ENCODE measurements at regions not wholly inside any gene's neighbourhood (a gene's known extent, or its start where the extent isn't known, plus 50 kb on each side); places are given as distances from the start of the nearest gene placed in this dataset.
"Not testable (repeated sequence)": the region's sequence is repeated elsewhere in the genome, so short reads cannot be mapped to it uniquely, and the experiment has no call there.

DNA sequence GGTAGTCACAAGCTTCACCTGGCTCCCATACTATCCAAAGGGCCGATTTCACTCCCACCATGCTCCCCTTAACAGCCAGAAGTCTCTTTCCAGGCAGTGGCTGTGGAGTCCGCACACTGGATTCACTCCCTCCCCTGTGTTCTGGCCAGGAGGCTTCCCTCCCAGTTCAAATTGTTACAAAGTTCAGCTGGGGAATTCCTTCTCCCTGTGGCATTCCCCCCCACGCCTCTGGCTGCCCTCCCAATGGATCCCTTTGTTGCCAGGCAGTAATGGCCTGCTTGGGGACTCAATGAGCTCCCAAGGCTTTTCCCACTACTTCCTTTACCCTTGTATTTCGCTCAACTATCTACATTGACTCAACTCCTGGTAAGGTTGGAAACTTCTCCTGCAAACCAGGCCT lies 1921.4 kb upstream of the PCDH20 start:
- DNase-seq, result no peak

DNA sequence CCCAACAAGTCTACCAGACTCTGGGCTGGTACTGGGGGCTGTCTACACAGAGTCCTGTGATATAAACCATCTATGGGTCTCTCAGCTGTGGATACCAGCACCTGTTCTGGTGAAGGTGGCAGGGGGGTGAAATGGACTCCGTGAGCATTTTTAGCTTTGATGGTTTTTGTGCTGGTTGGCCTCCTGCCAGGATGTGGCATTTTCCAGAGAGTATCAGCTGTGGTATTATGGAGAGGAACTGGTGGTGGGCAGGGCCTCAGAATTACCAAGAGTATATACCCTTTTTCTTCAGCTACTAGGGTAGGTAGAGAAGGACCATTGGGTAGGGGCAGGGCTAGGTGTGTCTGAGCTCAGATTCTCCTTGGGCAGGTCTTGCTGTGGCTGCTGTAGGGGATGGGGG lies 1920.9 kb upstream of the PCDH20 start:
- DNase-seq, result no peak

DNA sequence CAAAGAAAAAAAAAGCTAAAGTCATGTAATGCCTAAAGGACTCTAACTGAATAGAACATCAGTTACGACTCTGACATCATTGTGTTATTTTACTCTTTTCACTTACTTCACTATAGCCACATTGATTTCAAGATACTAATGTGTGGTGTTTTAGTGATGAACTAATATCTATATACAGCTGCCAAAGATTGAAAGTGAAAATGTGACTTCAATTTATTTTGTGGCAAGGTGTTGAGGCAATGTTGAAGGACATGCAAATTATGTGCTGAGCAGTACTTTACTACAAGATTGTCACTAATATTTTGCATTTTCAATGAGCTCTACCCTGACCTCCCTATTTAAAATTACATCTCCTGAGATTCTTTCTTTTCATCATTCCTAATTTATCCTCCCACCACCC lies 1911.9 kb upstream of the PCDH20 start:
- no peak for DNase-seq

DNA sequence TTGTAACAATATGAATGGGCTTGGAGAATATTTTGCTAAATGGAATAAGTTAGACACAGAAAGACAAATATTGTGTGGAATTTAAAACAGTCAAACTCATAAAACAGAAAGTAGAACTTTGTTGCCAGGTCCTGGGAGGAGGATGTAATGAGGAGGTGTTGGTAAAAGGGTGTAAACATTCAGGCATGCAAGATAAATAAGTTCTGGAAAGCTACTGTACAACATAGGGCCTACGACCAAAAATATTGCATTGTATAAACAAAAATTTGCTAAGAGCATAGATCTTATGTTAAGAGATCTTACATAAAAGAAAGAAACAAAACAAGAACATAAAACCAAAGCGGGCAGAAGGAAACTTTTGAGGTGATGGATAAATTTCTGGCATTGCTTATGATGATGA lies 1907.8 kb upstream of the PCDH20 start:
- DNase-seq, result no peak

DNA sequence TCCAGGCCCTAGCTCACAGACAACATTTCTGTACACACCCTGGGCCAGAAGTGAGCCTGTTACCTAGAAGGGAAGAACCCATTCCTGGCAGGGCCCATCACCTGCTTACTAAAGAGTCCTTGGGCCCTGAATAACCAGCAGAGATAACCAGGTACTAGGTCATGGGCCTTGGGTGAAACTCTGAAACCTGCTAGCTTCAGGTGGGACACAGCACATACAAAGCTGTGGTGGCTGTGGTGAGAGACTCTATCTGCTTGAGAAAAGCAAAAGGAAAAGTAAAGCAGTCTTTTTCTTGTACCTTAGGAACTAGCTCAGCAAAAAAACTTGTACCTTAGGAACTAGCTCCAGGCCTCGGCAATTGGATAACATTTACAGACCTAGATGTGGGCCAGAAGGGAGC lies 1895.9 kb upstream of the PCDH20 start:
- DNase-seq, result no peak

DNA sequence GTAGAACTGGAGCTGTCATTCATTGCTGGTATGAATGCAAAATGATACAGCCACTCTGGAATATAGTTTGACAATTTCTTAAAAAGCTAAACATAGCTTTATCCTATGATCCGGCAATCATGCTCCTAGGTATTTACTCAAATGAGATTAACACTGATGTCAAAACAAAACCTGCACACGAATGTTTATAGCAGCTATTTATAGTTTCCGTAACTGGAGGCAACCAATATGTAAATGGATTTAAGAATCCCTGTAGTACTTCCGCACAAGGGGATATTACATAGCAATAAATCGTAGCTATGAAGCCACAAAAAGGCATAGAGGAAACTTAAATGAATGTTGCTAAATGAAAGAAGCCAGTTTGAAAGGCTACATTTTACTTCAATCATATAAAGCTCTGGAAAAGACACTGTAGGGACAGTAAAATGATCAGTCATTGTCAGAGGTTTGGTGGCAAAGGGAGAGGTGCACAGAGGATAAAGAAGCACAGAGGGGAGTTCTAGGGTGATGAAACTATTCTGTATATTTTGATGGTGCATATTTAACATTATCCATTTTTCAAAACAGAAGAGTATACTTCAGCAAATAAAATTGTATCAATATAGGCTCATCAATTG lies 1893.0 kb upstream of the PCDH20 start:
- DNase-seq, result no peak

DNA sequence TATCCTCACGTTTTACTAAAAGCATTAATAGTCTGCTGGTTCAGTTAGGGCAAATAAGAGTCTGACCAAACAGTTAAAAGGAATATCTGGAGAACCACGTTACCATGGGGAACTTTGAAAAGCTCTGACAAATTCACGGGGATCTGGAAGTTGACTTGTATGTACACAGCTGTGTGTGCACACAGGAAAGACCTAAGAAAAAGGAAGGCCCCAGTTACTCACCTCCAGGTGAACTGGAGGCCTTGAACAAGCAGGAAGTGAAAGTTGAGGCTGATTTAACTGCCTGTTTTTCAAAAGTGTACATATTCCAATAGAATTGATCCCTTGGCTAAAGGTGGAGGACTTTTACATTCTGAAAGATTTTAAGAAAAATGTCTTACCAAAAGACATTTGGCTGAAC lies 1891.6 kb upstream of the PCDH20 start:
- no peak for DNase-seq

DNA sequence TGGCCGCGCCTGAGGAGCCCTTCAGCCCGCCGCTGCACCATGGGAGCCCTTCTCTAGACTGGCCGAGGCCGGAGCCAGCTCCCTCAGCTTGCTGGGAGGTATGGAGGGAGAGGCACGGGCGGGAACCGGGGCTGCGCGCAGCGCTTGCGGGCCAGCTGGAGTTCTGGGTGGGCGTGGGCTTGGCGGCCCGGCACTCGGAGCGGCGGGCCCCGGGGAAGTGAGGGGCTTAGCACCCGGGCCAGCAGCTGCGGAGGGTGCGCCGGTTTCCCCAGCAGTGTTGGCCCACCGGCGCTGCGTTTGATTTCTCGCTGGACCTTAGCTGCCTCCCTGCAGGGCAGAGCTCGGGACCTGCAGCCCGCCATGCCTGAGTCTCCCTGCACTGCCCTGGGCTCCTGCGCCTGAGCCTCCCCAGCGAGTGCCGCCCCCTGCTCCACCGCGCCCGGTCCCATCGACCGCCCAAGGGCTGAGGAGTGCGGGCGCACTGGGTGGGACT lies 1890.0 kb upstream of the PCDH20 start:
- DNase-seq, result no peak

DNA sequence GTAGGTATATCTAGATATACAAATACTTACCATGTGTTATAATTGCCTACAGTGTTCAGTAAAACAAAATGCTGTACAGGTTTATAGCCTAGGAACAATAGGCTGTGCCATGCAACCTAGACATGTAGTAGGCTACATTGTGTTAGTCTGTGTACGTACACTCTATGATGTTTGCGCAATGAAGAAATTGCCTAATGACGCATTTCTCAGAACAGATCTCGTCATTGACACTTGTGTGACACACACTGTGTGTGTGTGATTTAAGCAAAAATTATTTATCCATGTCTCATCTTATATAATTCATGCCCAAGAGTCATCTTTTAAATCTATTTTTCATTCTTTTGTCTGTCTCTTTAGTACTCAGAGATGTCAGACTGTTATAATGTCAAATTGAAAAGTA lies 1888.8 kb upstream of the PCDH20 start:
- DNase-seq, result no peak

DNA sequence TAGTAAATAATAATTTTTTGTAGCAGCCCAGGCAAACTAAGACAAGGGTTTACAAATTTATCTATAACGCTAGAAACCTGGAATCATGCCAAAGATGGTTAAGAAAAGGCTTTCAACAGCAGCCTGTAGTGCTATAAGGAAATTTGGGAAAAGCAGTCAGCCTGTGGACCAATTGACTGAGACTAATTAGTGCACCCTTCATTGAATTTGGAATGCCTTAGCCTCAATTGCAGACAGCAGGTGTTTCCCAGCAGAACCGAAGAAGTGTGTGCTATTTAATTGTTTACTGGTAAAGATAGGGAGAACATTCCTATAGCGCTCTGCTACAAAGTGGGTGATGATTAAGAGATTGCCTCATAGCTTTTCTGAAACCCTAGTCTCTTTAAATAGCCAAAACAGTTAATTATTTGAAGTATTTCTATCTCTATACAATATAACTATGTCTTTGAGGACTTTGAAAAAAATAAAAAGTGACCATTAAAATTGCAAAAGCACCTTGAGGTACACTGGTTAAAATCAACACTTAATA lies 1884.3 kb upstream of the PCDH20 start:
- no peak for DNase-seq

DNA sequence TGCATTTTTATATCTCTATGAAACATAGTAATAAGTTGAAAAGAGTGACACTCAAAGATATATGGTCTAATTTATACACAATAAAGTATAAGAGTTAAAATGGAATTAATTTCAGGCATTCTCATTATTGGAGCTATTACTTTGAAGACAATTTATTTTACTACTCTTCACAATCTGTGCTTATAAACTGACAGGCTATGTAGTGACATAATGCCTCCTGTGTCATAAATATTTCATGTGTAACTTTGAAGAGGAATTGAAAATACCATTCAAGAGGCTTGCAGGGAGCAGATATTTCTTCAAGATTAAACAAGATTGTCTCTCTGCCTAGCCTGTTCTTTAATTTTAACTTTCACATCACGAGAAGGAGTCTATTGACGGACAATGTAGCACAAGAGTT lies 1881.5 kb upstream of the PCDH20 start:
- DNase-seq, result no peak

DNA sequence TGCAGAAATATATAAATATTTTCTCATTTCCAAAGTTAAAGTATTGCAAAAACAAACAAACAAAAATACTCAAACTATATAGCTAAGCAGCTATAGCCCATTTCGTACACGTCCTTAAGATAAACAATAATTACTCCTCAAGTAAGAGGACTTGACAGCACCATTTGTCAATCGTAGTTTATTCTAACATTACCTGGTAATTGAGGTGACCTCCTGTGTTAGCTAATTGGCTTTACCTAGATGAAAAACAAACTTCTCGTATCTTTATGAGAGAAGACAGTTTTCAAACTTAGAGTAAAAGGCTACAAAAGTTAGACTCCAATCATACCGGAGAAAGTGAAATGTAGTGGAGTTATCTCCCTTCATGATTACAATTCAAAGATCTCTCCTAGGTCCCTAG lies 1876.1 kb upstream of the PCDH20 start:
- DNase-seq, result no peak

DNA sequence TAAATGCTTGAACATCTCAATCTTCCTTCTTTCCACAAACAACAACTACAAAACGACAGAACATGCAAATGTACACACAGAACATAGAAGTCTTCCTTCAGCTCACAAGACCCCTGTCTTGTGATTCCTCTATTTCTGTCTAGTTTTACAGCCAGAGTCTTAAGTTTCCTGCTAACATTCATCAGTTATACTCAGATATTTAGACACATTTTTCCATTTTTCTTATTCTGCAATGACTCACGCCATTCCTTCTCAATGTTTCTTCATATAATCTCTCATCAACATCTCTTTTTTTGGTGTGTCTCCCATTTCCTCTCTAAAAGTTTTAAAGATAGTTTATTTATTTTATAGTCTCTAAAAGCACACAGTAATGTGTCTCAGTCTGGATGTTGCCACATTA lies 1872.9 kb upstream of the PCDH20 start:
- DNase-seq, result no peak

DNA sequence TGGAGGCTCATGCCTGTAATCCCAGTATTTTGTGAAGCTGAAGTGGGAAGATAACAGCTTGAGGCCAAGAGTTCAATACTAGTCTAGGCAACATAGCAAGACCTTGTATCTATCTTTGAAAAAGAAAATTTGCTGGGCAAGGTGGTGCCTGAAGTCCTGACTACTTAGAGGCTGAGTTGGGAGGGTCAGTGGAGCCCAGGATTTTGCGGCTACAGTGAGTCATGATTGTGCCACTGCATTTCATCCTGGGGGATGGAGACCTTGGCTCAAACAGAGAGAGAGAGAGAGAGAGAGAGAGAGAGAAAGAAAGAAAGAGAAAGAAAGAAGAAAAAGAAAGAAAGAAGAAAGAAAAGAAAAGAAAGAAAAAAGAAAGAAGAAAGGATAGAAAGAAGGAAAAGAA lies 1872.3 kb upstream of the PCDH20 start:
- DNase-seq, result no peak

DNA sequence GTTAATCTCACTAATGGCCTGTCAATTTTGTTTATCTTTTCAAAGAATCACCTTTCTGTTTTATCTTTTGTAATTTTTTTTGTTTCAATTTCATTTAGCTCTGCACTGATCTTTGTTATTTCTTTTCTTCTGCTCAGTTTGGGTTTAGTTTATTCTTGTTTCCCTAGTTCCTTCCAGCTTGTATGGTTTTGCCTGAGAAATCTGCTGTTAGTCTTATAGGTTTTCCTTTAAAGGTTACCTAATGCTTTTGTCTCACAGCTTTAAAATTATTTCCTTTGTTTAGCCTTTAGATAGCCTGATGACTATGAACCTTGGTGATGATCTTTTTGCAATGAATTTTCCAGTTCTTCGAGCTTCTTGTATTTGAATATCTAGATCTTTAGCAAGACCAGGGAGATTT lies 1869.8 kb upstream of the PCDH20 start:
- DNase-seq, result no peak

DNA sequence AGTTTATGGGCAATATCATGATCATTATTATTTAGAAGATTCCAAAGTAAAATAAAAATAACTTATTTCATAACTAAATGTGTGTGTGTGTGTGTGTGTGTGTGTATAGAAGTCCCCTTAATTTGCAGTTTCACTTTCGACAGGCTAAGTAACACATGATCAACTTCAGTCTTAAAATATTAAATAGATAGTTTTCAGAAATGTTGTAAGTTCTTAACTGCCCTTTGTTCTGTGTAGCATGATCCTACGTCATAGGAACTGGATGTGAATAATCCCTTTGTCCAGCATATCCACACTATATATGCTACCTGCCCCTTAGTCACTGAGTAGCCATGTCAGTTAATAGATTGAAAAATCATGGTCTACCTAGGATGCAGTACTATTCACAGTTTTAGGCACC lies 1863.5 kb upstream of the PCDH20 start:
- no peak for DNase-seq

DNA sequence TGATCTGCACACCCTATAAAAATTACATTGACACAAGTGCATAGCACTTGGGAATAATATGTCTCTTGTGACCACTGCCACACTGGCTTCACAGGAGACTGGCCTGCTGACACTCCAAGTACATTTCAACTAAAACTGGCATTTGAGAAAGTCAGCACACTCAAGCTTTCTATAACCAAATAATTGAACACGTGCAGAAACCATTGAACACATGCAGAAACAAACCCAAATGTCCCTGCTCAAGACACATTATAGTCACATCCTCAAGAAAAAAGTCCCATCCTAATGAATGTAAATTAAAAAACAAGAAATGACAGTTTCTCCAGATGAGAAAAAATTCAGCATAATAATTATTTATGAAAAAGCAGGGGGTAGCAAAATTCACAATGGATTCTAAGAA lies 1859.1 kb upstream of the PCDH20 start:
- DNase-seq, result no peak

DNA sequence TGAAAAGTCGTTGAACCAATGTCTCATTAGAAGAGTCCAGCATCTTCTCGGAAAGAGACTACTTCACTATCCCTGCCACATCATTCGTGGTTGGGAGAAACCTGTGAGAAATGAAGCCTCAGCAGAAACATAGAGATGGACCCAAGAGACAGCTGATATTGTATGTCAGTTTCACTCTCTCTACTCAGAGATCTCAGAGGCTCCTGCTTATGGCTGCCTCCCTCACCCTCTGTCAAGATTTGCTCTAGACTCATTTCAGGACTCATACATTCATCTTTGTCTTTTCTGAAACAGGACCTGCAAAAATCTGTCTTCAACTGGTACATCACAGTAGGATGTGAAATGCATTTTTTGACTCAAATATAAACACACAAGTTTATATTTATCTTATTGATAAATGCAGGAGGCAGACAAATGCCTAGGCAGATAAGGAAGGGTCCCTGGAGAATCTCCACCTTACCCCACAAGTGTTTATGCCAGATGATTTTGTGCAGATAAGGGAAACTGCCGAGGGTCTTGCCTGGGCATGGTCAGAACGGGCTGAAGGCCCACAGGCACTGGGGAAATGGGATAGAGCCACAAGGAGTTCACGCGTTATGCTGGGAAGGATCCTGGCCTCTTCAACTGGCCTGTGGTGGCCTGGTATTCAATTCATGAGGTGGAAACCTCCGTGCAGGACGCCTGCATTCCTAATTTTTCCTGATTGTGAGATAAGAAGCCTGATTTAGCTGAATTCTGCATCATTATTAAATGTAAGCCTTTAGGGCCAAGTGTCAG lies 1834.0 kb upstream of the PCDH20 start:
- no peak for DNase-seq

DNA sequence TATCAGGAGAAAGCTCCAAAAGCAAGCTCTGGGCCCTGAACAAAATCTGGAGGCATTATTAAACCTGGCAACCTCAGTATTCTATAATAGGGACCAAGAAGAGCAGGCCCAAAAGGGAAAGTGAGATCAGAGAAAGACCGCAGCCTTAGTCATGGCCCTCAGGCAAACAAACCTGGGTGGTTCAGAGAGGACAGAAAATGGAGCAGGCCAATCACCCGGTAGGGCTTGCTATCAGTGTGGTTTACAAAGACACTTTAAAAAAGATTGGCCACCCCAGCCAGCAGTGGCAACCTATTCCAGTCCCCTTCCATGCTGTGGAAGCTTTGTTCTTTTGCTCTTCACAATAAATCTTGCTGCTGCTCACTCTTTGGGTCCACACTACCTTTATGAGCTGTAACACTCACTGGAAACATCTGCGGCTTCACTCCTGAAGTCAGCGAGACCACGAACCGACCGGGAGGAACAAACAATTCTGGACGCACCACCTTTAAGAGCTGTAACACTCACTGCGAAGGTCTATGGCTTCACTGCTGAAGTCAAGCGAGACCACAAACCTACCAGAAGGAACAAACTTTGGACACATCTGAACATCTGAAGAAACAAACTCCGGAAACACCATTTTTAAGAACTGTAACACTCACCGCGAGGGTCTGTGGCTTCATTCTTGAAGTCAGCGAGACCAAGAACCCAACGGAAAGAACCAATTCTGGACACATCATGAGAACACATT lies 1821.2 kb upstream of the PCDH20 start:
- not testable (repeated sequence) for DNase-seq

DNA sequence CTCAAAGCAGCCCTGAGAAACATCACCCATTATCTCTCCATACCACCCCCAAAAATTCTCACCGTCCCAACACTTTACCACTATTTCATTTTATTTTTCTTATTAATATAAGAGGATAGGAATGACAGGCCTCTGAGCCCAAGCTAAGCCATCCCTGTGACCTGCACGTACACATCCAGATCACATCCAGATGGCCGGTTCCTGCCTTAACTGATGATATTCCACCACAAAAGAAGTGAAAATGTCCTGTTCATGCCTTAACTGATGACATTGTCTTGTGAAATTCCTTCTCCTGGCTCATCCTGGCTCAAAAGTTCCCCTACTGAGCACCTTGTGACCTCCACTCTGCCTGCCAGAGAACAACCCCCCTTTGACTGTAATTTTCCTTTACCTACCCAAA lies 1802.9 kb upstream of the PCDH20 start:
- not testable (repeated sequence) for DNase-seq

DNA sequence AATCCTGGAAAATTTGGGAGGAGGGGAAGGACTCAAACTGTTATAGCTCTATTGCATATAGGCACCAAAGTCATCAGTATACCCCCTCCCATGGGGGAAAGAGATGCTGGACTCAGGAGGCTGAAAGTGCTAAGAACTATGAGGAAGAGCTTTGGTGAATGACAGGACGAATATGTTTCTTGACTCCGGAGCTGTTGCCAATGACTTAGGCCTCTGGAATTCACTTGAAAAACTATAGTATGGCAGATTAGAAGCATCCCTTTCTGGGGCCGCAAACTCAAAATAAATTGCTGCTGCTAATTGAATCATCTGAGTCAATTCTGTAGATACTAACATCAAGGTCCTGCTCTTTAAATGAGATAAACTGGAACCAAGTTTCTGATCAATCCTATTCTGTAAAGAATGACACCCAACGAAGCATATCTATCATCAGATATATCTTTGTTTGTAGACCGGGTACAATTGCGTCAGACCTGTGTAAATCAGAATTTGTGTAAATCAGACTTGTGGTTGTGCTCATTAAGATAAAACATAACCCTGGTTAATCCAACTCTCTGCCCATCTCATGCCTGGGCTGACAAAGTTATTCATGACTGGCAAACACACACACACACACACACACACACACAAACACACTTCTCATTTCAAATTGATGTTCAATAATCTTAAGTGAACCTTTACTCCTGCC lies 1793.8 kb upstream of the PCDH20 start:
- DNase-seq, result no peak

DNA sequence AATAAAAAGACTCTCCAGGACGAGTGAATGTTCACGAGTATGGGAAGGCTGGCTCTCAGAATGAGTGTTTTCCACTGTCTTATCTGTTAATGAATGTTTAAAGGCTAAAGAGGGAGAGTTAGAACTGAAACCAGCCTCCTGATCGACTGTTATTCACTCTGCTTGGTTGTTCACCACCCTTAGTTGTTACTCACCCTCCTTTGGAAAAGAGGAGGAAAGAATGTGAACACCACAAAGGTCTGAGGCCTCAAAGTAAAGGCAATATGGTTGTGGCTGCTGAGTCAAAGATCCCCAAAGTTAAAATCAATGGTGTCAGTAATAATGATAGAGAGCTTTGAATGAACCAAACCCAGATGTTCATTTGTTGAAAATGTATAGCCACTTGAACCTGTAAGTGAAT lies 1793.2 kb upstream of the PCDH20 start:
- DNase-seq, result no peak

DNA sequence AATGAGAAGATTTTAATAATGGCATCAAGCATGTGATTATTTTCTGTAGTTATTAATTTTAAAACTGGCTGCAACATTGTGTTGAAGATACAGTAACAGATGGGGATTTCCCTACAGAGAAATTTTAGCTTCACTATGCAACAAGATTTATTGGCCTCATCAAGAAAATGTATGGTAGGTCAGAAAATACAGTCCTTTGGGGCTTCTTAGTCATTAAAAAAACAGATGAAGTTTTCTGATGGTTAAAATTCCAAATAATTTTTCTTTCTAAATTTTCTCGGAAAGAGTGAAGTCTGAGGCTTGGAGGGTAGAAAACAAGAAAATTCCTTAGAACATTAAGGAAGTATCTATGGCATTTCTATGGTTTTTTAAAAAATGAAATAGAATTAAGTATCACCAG lies 1790.8 kb upstream of the PCDH20 start:
- DNase-seq, result no peak
